SU-DHL-6 (cell line): ENCODE measurements at regions not wholly inside any gene's neighbourhood (a gene's known extent, or its start where the extent isn't known, plus 50 kb on each side); places are given as distances from the start of the nearest gene placed in this dataset.

Experiments
- EZH2phosphoT487 ChIP-seq: fragments of 200-600 bp; sonication (generic), shearing (Covaris generic); conservative IDR thresholded peaks from 2 replicates; pipeline ENCODE4 v1.6.1; 2018; ENCODE audit warnings: mild to moderate bottlenecking, antibody characterized with exemption, low read length, moderate library complexity, mixed read lengths
- TF ChIP-seq, protein P1 (sequence below): fragments of 200-600 bp; sonication (generic); IDR thresholded peaks from one replicate; pipeline ENCODE4 v1.5.1; 2017; ENCODE audit warnings: antibody characterized with exemption, mild to moderate bottlenecking, low read length, moderate library complexity; ENCODE audit not compliant: insufficient read depth, poor library complexity, severe bottlenecking

GRCh38 chr4:58760737-58761136 is 1650.6 kb upstream of the IGFBP7 start:
- TF ChIP-seq, protein P1, sequence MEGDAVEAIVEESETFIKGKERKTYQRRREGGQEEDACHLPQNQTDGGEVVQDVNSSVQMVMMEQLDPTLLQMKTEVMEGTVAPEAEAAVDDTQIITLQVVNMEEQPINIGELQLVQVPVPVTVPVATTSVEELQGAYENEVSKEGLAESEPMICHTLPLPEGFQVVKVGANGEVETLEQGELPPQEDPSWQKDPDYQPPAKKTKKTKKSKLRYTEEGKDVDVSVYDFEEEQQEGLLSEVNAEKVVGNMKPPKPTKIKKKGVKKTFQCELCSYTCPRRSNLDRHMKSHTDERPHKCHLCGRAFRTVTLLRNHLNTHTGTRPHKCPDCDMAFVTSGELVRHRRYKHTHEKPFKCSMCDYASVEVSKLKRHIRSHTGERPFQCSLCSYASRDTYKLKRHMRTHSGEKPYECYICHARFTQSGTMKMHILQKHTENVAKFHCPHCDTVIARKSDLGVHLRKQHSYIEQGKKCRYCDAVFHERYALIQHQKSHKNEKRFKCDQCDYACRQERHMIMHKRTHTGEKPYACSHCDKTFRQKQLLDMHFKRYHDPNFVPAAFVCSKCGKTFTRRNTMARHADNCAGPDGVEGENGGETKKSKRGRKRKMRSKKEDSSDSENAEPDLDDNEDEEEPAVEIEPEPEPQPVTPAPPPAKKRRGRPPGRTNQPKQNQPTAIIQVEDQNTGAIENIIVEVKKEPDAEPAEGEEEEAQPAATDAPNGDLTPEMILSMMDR, result no peak
- TF ChIP-seq EZH2phosphoT487, result no peak
